ENCODE measurements at regions not wholly inside any gene's neighbourhood (a gene's known extent, or its start where the extent isn't known, plus 50 kb on each side); places are given as distances from the start of the nearest gene placed in this dataset.

- no peak for TF ChIP-seq EZH2 (IDR thresholded peaks at IDR 0.05)
- TF ChIP-seq REST (IDR thresholded peaks at IDR 0.05; ENCODE audit: low read depth), result no peak
- no peak for TF ChIP-seq POLR2AphosphoS5 (IDR thresholded peaks at IDR 0.05; ENCODE audit: low read depth, low read length)
- TF ChIP-seq FOSL1 (IDR thresholded peaks at IDR 0.05; ENCODE audit: low read depth), result no peak
- TF ChIP-seq, protein P1, sequence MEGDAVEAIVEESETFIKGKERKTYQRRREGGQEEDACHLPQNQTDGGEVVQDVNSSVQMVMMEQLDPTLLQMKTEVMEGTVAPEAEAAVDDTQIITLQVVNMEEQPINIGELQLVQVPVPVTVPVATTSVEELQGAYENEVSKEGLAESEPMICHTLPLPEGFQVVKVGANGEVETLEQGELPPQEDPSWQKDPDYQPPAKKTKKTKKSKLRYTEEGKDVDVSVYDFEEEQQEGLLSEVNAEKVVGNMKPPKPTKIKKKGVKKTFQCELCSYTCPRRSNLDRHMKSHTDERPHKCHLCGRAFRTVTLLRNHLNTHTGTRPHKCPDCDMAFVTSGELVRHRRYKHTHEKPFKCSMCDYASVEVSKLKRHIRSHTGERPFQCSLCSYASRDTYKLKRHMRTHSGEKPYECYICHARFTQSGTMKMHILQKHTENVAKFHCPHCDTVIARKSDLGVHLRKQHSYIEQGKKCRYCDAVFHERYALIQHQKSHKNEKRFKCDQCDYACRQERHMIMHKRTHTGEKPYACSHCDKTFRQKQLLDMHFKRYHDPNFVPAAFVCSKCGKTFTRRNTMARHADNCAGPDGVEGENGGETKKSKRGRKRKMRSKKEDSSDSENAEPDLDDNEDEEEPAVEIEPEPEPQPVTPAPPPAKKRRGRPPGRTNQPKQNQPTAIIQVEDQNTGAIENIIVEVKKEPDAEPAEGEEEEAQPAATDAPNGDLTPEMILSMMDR (IDR thresholded peaks at IDR 0.05 in 2 of 3, conservative IDR thresholded peaks at IDR 0.05 in 1 of 3; ENCODE audit: borderline replicate concordance in 1 of 3, insufficient read depth in 1 of 3, low read depth in 2 of 3, low read length in 2 of 3), result no peak
- TF ChIP-seq POLR2A (IDR thresholded peaks at IDR 0.05; ENCODE audit: borderline replicate concordance, extremely low read depth, insufficient read depth, insufficient read length), result no peak
- no peak for TF ChIP-seq YY1 (IDR thresholded peaks at IDR 0.05; ENCODE audit: extremely low read depth, insufficient replicate concordance, low read depth, low read length)
- no peak for TF ChIP-seq CBX3 (IDR thresholded peaks at IDR 0.05; ENCODE audit: low read depth)
- no peak for TF ChIP-seq CEBPB (IDR thresholded peaks at IDR 0.05; ENCODE audit: low read depth)
Measured at GRCh38 chr1:163537809-163538208, 216.1 kb downstream of the NUF2 start.

Data from HCT116 (cell line).